ENCODE measurements at regions not wholly inside any gene's neighbourhood (a gene's known extent, or its start where the extent isn't known, plus 50 kb on each side); places are given as distances from the start of the nearest gene placed in this dataset.

DNA sequence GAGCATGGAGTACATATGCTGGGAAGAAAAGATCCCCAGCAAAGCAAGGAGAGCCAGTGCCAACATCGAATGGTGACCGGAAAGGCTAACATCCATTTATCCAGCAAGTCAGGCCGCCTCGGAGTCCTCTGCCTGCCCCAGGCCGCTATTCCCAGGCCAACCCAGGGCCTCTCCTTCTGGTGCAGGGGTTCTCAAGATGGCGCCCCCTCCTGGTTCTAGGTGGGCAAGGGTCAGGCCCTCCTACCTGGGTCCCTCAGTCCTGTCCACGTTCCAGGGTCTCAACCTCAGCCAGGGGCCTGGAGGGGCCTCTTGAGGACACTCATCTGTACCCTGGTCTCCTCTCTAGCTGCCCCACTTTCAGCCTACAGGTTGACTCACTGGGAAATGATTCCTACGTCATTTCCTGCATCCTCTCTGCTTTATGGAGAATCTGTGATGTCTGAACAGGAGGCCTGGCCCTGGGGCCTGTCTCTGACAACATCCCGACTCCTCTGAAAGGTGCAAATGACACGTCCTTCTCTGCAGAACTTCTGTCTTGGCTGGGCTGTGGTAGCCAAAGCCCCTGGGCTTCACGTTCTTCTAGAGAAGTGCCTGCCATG, 145.3 kb downstream of the PSMG1 start:
- Histone ChIP-seq H3K27me3 (ENCODE audit: control insufficient read depth, insufficient read depth, low read length) (no peaks in the 10 kb centered on the region), H3K27ac (ENCODE audit: low read depth, low read length) (no peak overlapping the region), H3K4me3 (ENCODE audit: low read length) (no peak overlapping the region), H3K36me3 (ENCODE audit: control insufficient read depth, insufficient read depth, low read length) (no peaks in the 10 kb centered on the region), H3K4me1 (ENCODE audit: control insufficient read depth, insufficient read depth, low read length) (no peaks in the 10 kb centered on the region), H3K9ac (ENCODE audit: low read length) (no peak overlapping the region)

DNA sequence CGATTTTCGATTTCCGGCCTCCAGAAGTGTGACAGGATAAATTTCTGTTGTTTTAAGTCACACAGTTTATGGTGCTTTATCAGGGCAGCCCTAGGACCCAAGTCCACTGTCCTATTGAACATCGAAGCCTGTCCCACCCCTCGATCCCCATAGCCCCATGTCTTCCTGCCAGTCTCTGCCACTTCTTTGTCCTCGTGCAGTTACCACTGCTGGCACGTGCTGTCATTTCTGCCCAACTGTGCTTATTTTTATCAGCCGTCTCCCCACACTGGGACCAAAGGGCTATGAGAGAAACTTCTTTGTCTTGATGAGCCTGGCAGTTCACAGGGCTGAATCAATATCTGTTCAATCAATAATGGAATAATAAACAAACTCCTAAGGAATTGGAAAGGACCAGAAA, 146.7 kb downstream of the PSMG1 start:
- Histone ChIP-seq H3K4me3 (ENCODE audit: low read length) (no peak overlapping the region), H3K4me1 (ENCODE audit: control insufficient read depth, insufficient read depth, low read length) (no peaks in the 10 kb centered on the region), H3K9ac (ENCODE audit: low read length) (no peak overlapping the region), H3K27me3 (ENCODE audit: control insufficient read depth, insufficient read depth, low read length) (no peaks in the 10 kb centered on the region), H3K36me3 (ENCODE audit: control insufficient read depth, insufficient read depth, low read length) (no peaks in the 10 kb centered on the region), H3K27ac (ENCODE audit: low read depth, low read length) (no peak overlapping the region)

DNA sequence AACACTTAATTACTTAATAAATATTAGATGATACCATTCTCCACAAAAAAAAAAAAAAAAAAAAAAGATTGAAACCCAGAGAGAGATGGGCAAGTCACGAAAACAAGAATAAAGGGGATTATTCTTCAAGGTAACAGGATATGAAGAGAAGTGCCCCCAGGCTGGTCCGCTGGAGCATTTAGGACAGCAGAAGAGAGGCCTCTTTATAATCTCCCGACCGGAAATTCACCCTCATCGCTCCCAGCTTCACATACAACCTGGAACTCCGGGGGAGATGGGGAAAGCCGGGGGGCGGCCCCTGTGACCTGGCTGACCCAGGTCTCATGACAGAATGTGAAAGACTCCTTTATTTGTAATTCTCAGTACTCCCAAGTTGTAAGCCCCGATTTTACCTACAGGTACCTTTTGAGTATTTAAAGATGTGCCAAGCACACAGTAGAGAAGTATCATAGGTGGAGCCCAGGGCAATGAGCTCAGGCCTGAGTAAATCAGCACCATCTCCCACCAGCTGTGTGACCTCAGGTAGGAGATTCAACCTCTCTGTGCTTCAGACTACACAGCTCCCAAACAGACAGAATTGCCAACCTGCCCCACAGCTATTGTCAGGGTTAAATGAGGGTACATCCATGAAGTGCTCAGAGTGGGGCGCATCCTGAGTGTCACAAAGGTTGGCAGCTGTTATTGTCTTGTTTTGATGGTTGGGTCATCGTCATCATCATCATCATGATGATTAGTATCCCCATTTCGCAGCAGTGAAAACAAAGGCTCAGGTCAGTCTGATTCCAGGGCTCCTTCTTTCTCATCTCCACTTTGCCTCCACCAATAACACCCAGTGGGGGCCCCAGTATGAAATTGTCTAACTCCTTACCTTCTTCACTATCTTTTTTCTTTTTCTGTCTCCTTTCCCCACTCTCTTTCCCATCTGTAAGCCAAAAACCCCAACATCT, 148.4 kb downstream of the PSMG1 start:
- H3K9ac ChIP-seq (ENCODE audit: low read length) = no peak overlapping the region
- no peaks in the 10 kb centered on the region for H3K4me1 ChIP-seq (ENCODE audit: control insufficient read depth, insufficient read depth, low read length)
- H3K36me3 ChIP-seq (ENCODE audit: control insufficient read depth, insufficient read depth, low read length) = no peaks in the 10 kb centered on the region
- H3K27me3 ChIP-seq (ENCODE audit: control insufficient read depth, insufficient read depth, low read length) = no peaks in the 10 kb centered on the region
- no peak overlapping the region for H3K27ac ChIP-seq (ENCODE audit: low read depth, low read length)
- H3K4me3 ChIP-seq (ENCODE audit: low read length) = no peak overlapping the region

DNA sequence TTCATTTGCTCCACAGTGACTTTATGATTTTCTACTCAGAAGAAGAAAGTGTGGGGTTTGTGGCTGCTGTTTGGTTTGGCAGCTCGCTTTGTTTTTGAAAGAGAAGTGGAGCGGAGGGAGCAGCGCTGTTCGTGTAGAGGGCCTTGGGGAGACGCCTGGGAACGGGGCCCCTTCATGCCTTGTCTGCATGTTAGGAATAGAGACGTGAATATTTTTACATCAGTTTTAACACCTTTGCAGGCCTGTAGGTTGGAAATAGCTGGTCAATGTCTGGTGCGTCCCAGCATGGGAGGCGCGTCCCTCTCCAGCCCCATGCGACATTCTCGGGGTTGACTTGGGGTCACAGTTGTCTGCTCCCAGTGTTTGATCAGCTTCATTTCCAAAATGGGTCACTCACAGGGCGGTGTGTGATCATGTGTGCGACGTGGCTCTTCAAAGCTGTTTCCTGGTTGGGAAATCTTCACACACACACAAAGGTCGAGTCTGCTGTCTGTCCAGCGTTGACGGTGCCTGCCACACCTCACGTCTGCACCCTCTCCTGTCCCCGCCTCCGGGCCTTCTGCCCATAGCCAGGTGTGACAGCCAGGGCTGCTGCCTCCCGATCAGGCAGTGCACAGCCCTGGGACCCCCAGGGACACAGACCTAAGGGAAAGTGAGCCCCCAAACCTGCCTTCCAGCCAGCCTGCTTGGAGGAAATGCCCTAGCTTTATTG, 149.2 kb downstream of the PSMG1 start:
- Histone ChIP-seq H3K9ac (ENCODE audit: low read length) (no peak overlapping the region), H3K4me1 (ENCODE audit: control insufficient read depth, insufficient read depth, low read length) (no peaks in the 10 kb centered on the region), H3K4me3 (ENCODE audit: low read length) (no peak overlapping the region), H3K27ac (ENCODE audit: low read depth, low read length) (no peak overlapping the region), H3K27me3 (ENCODE audit: control insufficient read depth, insufficient read depth, low read length) (no peaks in the 10 kb centered on the region), H3K36me3 (ENCODE audit: control insufficient read depth, insufficient read depth, low read length) (no peaks in the 10 kb centered on the region)

DNA sequence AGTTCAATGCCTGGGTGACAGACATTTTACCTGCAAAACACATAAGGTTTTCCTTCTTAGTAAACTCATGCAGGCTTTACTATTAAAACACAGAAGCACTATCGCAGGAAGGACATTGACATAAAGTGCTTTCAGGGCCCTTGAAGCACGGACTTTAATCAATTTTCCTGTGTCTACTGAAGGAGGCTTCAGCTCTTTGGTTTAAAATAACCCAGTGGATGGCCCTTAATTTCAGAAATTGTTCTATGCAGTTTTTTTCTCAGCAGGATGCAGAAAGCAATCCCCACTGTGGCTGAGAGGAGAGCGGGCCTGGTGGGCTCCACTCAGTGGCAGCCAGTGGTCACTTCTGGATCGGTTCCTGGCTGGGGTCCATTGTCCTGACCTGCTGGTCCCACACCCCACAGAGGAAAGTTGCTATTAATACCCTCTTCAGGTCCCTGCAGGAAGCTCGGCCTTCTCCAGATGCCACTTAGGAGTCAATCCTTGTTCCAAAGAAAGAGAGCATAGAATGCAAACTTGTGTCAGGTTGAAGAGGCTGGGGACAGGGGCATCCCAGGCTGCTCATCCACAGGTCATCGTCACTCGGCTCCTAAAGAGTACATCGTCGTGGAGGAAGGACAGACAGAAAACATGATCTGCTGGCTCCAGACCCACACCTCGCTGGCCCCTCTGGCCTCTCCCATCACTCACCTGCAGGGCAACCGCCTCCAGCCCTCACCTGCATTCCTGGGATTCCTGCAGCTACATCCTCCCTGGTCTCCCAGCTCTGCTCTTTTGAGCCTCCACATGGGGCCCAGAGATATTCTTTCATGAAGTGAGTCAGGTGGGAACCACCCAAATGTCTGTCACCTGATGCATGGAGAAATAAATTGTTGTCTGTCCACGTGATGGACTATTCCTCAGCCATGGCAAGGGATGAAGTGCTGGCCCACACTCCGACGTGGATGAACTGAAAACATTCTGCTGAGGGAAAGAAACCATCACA, 153.1 kb downstream of the PSMG1 start:
- Histone ChIP-seq H3K4me1 (ENCODE audit: control insufficient read depth, insufficient read depth, low read length) (no peaks in the 10 kb centered on the region), H3K27me3 (ENCODE audit: control insufficient read depth, insufficient read depth, low read length) (no peaks in the 10 kb centered on the region), H3K4me3 (ENCODE audit: low read length) (no peak overlapping the region), H3K27ac (ENCODE audit: low read depth, low read length) (no peak overlapping the region), H3K9ac (ENCODE audit: low read length) (no peak overlapping the region), H3K36me3 (ENCODE audit: control insufficient read depth, insufficient read depth, low read length) (no peaks in the 10 kb centered on the region)

DNA sequence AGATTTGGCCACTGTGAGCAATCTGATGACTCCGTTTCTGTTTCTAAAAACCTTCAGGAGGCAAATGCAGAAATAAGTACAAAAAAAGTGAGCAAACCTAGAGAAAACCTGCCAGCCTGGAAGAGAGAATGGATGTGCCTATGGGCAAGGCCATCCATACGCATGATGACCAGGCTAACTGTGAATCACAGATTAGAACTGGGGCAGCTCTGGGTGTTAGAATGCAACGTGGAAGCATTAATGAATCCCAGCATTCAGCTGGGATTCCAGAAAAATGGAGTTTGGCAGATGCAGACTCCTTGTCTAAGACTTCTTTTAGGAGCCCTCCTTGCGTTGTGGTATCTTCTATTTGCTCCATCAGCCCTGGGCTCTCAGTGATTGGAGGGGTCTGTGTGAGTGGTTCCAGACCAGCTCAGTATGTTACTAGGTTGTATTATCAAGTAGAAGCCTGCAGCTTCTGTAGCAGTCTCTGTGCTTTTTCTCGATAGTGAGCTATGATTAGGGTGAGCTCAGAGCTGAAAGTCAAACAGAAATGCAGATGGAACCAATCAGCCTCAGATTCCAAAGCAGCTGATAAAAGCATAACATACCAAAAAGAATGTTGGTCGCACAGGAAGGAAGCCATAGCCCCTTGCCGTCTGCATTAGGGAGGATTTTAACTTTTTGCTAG, 154.0 kb downstream of the PSMG1 start:
- no peaks in the 10 kb centered on the region for H3K4me1 ChIP-seq (ENCODE audit: control insufficient read depth, insufficient read depth, low read length)
- no peaks in the 10 kb centered on the region for H3K27me3 ChIP-seq (ENCODE audit: control insufficient read depth, insufficient read depth, low read length)
- H3K27ac ChIP-seq (ENCODE audit: low read depth, low read length) = no peak overlapping the region
- no peak overlapping the region for H3K9ac ChIP-seq (ENCODE audit: low read length)
- no peaks in the 10 kb centered on the region for H3K36me3 ChIP-seq (ENCODE audit: control insufficient read depth, insufficient read depth, low read length)
- no peak overlapping the region for H3K4me3 ChIP-seq (ENCODE audit: low read length)

DNA sequence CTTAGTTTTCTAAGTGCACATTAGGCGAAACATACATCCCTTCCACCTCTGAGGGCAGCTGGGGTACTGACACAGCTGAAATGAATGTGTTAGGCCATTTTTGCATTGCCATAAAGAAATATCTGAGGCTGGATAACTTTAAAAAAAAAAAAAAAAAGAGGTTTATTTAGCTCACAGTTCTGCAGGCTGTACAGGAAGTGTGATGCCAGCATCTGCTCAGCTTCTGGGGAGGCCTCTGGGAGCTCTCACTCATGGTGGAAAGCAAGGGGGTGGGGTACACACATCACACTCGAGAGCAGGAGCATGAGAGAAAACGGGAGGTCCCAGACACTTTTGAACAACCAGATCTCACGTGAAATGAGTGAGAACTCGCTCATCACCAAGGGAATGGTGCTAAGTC, 158.1 kb downstream of the PSMG1 start:
- peaks cover 4% of the 10 kb centered on the region for H3K4me1 ChIP-seq (ENCODE audit: control insufficient read depth, insufficient read depth, low read length)
- no peaks in the 10 kb centered on the region for H3K27me3 ChIP-seq (ENCODE audit: control insufficient read depth, insufficient read depth, low read length)
- H3K36me3 ChIP-seq (ENCODE audit: control insufficient read depth, insufficient read depth, low read length) = no peaks in the 10 kb centered on the region
- no peak overlapping the region for H3K9ac ChIP-seq (ENCODE audit: low read length)
- H3K4me3 ChIP-seq (ENCODE audit: low read length) = no peak overlapping the region
- H3K27ac ChIP-seq (ENCODE audit: low read depth, low read length) = no peak overlapping the region

DNA sequence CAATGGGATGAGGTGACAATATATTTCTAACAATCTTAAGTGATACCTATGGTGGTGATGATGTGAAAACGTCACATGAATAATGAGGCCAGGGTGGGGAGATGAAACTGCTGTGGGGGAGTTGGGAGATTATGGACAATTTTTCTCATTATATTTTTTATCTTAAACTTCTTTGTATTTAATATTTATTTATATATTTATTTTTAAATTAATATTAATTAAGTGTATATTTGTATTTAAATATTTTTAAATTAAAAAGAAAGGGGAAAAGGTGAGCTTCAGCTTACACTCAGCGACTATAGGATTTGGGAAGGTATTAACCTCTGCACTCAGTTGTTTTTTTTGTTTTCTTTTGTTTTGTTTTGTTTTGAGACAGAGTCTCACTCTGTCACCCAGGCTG, 158.7 kb downstream of the PSMG1 start:
- Histone ChIP-seq H3K27ac (ENCODE audit: low read depth, low read length) (no peak overlapping the region), H3K9ac (ENCODE audit: low read length) (no peak overlapping the region), H3K27me3 (ENCODE audit: control insufficient read depth, insufficient read depth, low read length) (no peaks in the 10 kb centered on the region), H3K4me1 (ENCODE audit: control insufficient read depth, insufficient read depth, low read length) (peaks cover 4% of the 10 kb centered on the region), H3K36me3 (ENCODE audit: control insufficient read depth, insufficient read depth, low read length) (no peaks in the 10 kb centered on the region), H3K4me3 (ENCODE audit: low read length) (no peak overlapping the region)

DNA sequence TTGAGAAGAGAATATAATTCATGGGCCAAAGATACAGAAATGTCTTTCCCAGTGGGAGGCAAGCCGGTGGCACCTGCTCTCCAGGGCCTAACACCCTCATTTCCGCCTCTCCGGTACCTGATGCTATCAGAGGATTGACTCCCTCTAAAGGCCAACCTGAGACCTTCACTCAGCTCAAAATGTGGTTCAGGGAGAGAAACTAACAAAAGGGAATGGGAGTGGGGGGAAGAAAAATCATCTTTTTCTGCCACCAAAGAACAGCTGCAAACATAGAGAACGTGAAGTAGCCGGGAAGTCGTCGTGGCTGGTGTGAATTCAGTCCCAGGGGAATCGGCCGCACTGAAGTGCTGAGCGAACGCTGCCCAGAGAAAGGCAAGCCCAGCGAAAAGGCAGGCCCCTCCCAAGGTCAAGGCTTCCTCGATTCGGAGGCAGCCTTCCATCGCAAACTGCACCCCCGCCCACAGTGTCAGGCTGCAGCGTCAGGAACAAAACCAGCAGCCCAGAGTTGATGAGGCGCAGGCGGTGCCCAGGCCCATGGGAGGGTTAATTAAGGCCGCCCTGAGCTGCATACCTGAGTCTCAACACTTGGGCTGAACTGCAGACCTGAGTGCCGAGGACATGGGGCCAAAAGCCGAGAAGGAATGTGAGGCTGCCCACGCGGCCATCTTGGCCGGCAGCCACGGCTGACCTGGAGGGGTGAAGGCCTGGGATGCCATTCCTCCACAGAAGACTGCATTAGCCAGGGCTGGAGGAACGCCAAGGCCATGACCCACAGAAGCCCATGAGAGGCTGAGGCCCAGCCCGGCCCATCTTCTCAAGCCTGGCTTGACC, 160.2 kb downstream of the PSMG1 start:
- Histone ChIP-seq H3K36me3 (ENCODE audit: control insufficient read depth, insufficient read depth, low read length) (no peaks in the 10 kb centered on the region), H3K27me3 (ENCODE audit: control insufficient read depth, insufficient read depth, low read length) (no peaks in the 10 kb centered on the region), H3K4me1 (ENCODE audit: control insufficient read depth, insufficient read depth, low read length) (peaks cover 4% of the 10 kb centered on the region), H3K9ac (ENCODE audit: low read length) (no peak overlapping the region), H3K27ac (ENCODE audit: low read depth, low read length) (no peak overlapping the region), H3K4me3 (ENCODE audit: low read length) (no peak overlapping the region)

DNA sequence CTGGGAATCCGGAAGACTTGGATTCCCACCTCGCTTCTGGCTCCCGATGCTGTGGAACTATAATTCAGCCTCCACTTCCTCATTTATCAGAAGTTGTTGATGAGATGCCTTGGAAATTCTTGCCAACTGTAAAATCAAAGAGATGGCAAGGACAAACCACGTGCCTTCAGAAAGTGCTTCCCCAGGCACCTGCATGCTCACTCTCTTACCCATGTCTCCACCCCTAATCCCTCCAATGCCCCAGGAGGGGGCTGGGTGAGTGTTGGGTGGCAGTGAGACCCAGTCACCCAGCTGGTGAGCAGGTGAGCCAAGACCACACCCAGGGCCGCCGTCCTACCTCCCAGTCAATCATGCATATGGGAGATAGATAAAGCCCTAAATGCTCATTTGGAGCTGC, 160.8 kb downstream of the PSMG1 start:
- H3K36me3 ChIP-seq (ENCODE audit: control insufficient read depth, insufficient read depth, low read length) = no peaks in the 10 kb centered on the region
- H3K4me3 ChIP-seq (ENCODE audit: low read length) = no peak overlapping the region
- no peak overlapping the region for H3K27ac ChIP-seq (ENCODE audit: low read depth, low read length)
- peaks cover 4% of the 10 kb centered on the region for H3K4me1 ChIP-seq (ENCODE audit: control insufficient read depth, insufficient read depth, low read length)
- H3K9ac ChIP-seq (ENCODE audit: low read length) = no peak overlapping the region
- no peaks in the 10 kb centered on the region for H3K27me3 ChIP-seq (ENCODE audit: control insufficient read depth, insufficient read depth, low read length)

DNA sequence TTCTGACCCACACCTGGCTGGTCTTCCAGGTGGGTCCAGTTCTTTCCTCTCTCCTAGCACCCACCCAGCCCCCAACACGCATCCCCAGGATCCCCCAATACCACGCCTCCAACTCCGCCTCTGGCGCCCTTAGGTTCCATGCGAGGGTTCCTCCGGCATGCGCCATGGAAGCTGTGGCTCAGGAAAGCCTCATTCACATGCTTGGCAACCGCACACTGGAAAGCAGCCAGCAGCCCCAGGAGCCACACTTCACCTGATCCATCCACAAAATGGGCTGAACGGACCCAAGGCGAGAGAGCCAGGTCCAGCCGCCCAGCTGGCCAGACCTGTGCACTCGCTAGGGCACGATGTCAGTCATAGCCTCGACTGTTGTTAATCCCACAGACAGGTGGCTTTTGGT, 161.2 kb downstream of the PSMG1 start:
- H3K4me3 ChIP-seq (ENCODE audit: low read length) = no peak overlapping the region
- no peak overlapping the region for H3K27ac ChIP-seq (ENCODE audit: low read depth, low read length)
- no peak overlapping the region for H3K9ac ChIP-seq (ENCODE audit: low read length)
- H3K36me3 ChIP-seq (ENCODE audit: control insufficient read depth, insufficient read depth, low read length) = no peaks in the 10 kb centered on the region
- peaks cover 4% of the 10 kb centered on the region for H3K4me1 ChIP-seq (ENCODE audit: control insufficient read depth, insufficient read depth, low read length)
- no peaks in the 10 kb centered on the region for H3K27me3 ChIP-seq (ENCODE audit: control insufficient read depth, insufficient read depth, low read length)

Data from rectal smooth muscle tissue (tissue), 1 donor.